ENCODE measurements at regions not wholly inside any gene's neighbourhood (a gene's known extent, or its start where the extent isn't known, plus 50 kb on each side); places are given as distances from the start of the nearest gene placed in this dataset.

GRCh38 chr13:84405286-84405685, 523.0 kb upstream of the SLITRK1 start:
- DNase-seq (ENCODE audit: extremely low spot score), result no peak
- TF ChIP-seq, protein P1, sequence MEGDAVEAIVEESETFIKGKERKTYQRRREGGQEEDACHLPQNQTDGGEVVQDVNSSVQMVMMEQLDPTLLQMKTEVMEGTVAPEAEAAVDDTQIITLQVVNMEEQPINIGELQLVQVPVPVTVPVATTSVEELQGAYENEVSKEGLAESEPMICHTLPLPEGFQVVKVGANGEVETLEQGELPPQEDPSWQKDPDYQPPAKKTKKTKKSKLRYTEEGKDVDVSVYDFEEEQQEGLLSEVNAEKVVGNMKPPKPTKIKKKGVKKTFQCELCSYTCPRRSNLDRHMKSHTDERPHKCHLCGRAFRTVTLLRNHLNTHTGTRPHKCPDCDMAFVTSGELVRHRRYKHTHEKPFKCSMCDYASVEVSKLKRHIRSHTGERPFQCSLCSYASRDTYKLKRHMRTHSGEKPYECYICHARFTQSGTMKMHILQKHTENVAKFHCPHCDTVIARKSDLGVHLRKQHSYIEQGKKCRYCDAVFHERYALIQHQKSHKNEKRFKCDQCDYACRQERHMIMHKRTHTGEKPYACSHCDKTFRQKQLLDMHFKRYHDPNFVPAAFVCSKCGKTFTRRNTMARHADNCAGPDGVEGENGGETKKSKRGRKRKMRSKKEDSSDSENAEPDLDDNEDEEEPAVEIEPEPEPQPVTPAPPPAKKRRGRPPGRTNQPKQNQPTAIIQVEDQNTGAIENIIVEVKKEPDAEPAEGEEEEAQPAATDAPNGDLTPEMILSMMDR (IDR thresholded peaks at IDR 0.05; ENCODE audit: control extremely low read depth, extremely low read depth, low read depth, missing control alignments), result no peak
- POLR2A ChIA-PET, result no interaction called here
- CTCF ChIA-PET, result no interaction called here

DNA sequence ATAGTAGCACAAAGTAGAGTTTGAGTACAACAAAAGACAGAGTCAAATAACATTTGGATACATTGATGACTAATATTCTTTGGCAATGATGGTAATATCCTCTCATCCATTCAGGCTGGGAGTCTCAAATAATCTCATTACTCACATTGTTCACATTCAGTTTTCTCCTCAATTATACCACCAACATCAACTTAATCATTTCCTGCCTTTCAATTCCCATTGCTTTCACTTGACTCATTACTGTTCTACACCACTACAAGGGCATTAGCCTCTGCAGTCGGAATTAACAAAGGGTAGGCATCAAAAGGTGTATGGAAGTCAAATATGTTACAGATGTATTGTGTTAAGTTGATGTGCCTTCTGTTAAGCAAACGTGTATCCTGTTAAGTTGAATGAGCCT, 518.4 kb upstream of the SLITRK1 start:
- DNase-seq (ENCODE audit: extremely low spot score), result no peak
- TF ChIP-seq, protein P1 (IDR thresholded peaks at IDR 0.05; ENCODE audit: control extremely low read depth, extremely low read depth, low read depth, missing control alignments), result no peak
- ChIA-PET CTCF (interaction anchor here (1.3 kb wide), 1 partner anchor 10 kb away, joined by 4 read pairs; no protein-coding TSS in a partner anchor), POLR2A (no interaction called here)

DNA sequence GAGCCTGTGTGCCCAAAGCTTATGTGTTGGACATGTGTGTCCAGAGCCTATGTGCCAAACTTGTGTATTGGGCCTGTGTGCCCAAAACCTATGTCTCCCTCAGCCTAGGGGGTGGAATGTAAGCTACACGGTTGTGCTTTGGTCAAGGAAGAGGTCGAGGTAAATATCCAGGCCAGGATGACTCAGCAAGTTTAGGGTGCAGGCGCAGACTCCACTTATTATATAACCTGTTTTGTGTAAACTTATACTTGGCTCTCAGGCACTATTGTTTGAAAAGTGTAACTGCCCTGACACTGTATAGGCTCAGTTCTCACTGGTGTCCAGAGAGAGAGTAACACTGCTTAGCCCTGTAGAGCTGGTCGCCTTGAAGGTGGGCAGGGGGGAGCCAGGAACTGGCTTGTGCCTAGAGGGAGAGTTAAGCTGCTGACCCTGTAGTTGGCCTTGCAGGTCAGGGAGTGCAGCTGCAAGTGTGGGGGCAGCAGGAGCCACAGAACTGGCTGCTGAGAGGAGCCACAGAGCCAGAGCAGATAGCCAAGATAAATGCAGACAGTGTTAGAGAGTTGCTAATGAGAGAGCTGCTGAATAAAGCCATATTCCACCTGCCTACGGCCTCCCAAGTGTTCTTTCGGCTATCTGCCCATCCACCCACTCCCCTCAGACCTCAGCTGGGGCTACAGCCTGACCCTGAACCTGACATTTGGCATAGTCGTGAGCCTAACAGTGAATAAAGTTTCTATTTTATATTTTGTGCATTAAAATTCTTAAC, 517.2 kb upstream of the SLITRK1 start:
- ChIA-PET POLR2A (no interaction called here), CTCF (interaction anchor here (1.5 kb wide), 1 partner anchor 28 kb away, joined by 3 read pairs; no protein-coding TSS in a partner anchor)
- TF ChIP-seq, protein P1 (IDR thresholded peaks at IDR 0.05; ENCODE audit: control extremely low read depth, extremely low read depth, low read depth, missing control alignments), result no peak
- no peak for DNase-seq (ENCODE audit: extremely low spot score)

DNA sequence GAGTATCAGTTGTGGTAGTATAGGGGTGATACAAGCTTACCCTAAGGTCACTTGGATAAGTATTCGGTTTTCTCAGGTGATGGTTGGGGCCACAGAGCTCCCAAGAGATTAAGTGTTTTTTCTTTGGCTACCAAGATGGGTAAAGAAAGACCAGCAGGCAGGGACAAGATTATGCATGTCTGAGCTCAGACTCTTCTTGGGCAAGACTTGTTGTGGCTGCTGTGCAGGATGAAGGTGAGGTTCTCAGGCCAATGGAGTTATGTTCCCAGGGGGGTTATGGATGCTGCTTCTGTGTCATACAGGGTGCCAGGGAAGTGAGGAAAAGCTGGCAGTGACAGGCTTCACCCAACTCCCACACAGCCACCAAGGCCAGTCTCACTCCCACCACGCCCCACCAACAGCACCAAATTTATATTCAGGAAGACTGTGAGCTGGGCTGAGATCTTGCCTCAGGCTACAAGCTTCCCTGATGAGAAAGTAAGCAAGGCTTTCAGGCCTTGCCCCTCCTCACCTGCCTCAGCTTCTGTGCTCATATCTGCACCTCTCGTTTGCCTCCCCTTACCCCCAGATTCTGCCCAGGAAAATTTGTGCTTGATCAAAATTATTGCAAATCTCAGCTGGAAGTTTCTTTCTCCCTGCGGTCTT, 511.8 kb upstream of the SLITRK1 start:
- DNase-seq (ENCODE audit: extremely low spot score), result no peak
- TF ChIP-seq, protein P1 (IDR thresholded peaks at IDR 0.05; ENCODE audit: control extremely low read depth, extremely low read depth, low read depth, missing control alignments), result no peak
- CTCF ChIA-PET, result no interaction called here
- POLR2A ChIA-PET, result no interaction called here

GRCh38 chr13:84380866-84381265, 498.6 kb upstream of the SLITRK1 start:
- CTCF ChIA-PET, result no interaction called here

DNA sequence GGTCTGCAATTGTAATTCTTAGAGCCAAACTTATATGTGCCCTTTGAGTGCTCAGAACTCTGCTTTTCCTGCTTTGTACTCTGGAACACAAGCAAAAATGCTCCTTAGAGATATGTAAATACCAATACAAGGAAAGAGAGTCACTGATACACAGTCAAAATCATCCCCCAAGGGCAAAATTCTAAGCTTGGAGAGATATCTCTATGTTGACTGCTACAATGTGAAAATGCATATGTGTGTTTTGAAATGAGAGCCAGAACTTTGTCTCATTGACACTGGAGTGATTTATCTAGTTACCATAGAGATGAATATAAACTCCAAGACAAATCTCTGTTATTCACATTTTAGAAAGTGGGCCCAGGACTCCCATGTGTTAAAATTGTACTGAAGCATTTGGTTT, 494.8 kb upstream of the SLITRK1 start:
- POLR2A ChIA-PET, result no interaction called here
- TF ChIP-seq, protein P1 (IDR thresholded peaks at IDR 0.05; ENCODE audit: control extremely low read depth, extremely low read depth, low read depth, missing control alignments), result no peak
- no peak for DNase-seq (ENCODE audit: extremely low spot score)
- CTCF ChIA-PET, result no interaction called here

More at GRCh38 chr13:84380866-84381265, 498.6 kb upstream of the SLITRK1 start:
- TF ChIP-seq, protein P1 (IDR thresholded peaks at IDR 0.05; ENCODE audit: control extremely low read depth, extremely low read depth, low read depth, missing control alignments), result no peak
- POLR2A ChIA-PET, result no interaction called here
- no peak for DNase-seq (ENCODE audit: extremely low spot score)

All from GM10248 (cell line).